GM12878 (cell line): ENCODE measurements at regions not wholly inside any gene's neighbourhood (a gene's known extent, or its start where the extent isn't known, plus 50 kb on each side); places are given as distances from the start of the nearest gene placed in this dataset.

Experiments
- EZH2 ChIP-seq: IDR thresholded peaks from 2 replicates; pipeline ENCODE4 v1.6.1; 2012; ENCODE audit warnings: low read depth, mild to moderate bottlenecking, control low read depth, inconsistent platforms, low read length, borderline replicate concordance; ENCODE audit not compliant: control insufficient read depth
- HDGF ChIP-seq: fragments of 450-650 bp; IDR thresholded peaks from 2 replicates; pipeline ENCODE4 v1.6.1; 2016; ENCODE audit warnings: antibody characterized with exemption
- KDM1A ChIP-seq: fragments of 200-600 bp; sonication (generic); IDR thresholded peaks from 2 replicates; pipeline ENCODE4 v1.6.1; 2016; ENCODE audit warnings: borderline replicate concordance
- POLR2A ChIP-seq: IDR thresholded peaks from 2 replicates; pipeline ENCODE4 v1.6.1; 2011; ENCODE audit warnings: low read depth, mild to moderate bottlenecking, low read length
- POLR2AphosphoS5 ChIP-seq: IDR thresholded peaks from 2 replicates; pipeline ENCODE4 v1.6.1; 2011; ENCODE audit warnings: mild to moderate bottlenecking, low read length, inconsistent platforms
- TAF1 ChIP-seq: IDR thresholded peaks from 2 replicates; pipeline ENCODE4 v1.6.1; 2011; ENCODE audit warnings: mild to moderate bottlenecking, low read depth, low read length, borderline replicate concordance
- TF ChIP-seq, protein P1 (sequence below), 3 experiments: IDR thresholded peaks in 2 of 3; conservative IDR thresholded peaks in 1 of 3; 2 replicates each; pipeline ENCODE4 v1.5.1; 2011; ENCODE audit warnings: low read depth in 3 of 3, low read length in 3 of 3, mild to moderate bottlenecking in 3 of 3, control low read depth in 2 of 3, moderate library complexity in 2 of 3, inconsistent platforms in 1 of 3, mixed read lengths in 1 of 3; ENCODE audit not compliant: control insufficient read depth in 2 of 3, insufficient read depth in 1 of 3; ENCODE audit errors: extremely low read depth in 1 of 3
- TF ChIP-seq, protein P2 (sequence below): IDR thresholded peaks from 2 replicates; pipeline ENCODE4 v1.6.1; 2012; ENCODE audit warnings: low read depth, low read length, improper control_type of control experiment

DNA sequence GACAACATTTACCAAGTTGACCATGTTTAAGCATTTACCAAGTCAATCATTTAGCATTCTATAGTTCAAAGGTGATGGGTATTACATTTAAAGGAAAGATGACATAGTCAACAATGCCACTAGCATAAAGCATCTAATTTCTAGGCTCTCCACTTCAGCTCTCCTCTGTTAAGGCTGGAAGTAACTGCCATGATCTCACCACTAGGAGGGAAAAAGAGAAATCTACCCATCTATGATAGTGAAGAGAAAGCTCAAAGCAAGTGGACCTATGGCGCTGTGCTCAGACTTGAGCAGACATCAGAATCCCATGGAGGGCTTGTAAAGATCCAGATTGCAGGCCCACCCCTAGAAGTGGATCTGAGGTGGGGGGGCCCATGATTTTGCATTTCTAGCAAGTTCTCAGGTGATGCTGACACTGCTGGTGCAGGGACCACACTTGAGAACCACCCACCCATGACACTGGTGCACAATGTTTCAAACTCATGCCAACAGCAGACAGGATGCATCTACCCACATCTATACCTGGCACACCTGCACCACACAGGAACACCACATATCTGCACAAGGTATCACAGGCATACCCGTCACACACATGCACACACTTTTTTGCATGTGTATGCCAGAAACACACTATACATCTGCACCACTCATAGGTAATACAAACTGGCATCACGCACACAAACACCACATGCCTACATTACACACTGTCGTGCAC, 392.9 kb upstream of the RUNX1 start:
- TF ChIP-seq, protein P1, sequence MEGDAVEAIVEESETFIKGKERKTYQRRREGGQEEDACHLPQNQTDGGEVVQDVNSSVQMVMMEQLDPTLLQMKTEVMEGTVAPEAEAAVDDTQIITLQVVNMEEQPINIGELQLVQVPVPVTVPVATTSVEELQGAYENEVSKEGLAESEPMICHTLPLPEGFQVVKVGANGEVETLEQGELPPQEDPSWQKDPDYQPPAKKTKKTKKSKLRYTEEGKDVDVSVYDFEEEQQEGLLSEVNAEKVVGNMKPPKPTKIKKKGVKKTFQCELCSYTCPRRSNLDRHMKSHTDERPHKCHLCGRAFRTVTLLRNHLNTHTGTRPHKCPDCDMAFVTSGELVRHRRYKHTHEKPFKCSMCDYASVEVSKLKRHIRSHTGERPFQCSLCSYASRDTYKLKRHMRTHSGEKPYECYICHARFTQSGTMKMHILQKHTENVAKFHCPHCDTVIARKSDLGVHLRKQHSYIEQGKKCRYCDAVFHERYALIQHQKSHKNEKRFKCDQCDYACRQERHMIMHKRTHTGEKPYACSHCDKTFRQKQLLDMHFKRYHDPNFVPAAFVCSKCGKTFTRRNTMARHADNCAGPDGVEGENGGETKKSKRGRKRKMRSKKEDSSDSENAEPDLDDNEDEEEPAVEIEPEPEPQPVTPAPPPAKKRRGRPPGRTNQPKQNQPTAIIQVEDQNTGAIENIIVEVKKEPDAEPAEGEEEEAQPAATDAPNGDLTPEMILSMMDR (IDR thresholded peaks at IDR 0.05 in 2 of 3, conservative IDR thresholded peaks at IDR 0.05 in 1 of 3; ENCODE audit: control insufficient read depth in 2 of 3, extremely low read depth in 1 of 3, insufficient read depth in 1 of 3, low read depth in 3 of 3, low read length in 3 of 3): no peak
- TF ChIP-seq, protein P2, sequence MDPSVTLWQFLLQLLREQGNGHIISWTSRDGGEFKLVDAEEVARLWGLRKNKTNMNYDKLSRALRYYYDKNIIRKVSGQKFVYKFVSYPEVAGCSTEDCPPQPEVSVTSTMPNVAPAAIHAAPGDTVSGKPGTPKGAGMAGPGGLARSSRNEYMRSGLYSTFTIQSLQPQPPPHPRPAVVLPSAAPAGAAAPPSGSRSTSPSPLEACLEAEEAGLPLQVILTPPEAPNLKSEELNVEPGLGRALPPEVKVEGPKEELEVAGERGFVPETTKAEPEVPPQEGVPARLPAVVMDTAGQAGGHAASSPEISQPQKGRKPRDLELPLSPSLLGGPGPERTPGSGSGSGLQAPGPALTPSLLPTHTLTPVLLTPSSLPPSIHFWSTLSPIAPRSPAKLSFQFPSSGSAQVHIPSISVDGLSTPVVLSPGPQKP: no peak
- no peak for TF ChIP-seq TAF1
- TF ChIP-seq POLR2A: no peak
- TF ChIP-seq HDGF: no peak
- TF ChIP-seq EZH2: no peak
- TF ChIP-seq KDM1A: no peak
- no peak for TF ChIP-seq POLR2AphosphoS5
